ENCODE measurements at regions not wholly inside any gene's neighbourhood (a gene's known extent, or its start where the extent isn't known, plus 50 kb on each side); places are given as distances from the start of the nearest gene placed in this dataset.
"Not testable (repeated sequence)": the region's sequence is repeated elsewhere in the genome, so short reads cannot be mapped to it uniquely, and the experiment has no call there.

GRCh38 chr6:135555550-135555949 lies 58.0 kb upstream of the AHI1 start:
- H4K20me1 ChIP-seq (ENCODE audit: insufficient read depth, low read length), result no peaks in the 10 kb centered on the region
- H3K36me3 ChIP-seq (ENCODE audit: insufficient read depth, low read length), result no peaks in the 10 kb centered on the region
- DNase-seq (ENCODE audit: insufficient read length, low spot score, missing footprints), result no peak
- H3K79me2 ChIP-seq (ENCODE audit: insufficient read depth, low read length), result no peaks in the 10 kb centered on the region
- no peak for TF ChIP-seq CTCF (IDR thresholded peaks at IDR 0.05; ENCODE audit: extremely low read depth, low read depth, low read length)
- H3K4me3 ChIP-seq (ENCODE audit: insufficient read depth, low read length), result no peak overlapping the region
- H2AFZ ChIP-seq (ENCODE audit: low read length), result no peak overlapping the region
- H3K9me3 ChIP-seq (ENCODE audit: low read depth, low read length), result no peaks in the 10 kb centered on the region
- H3K27ac ChIP-seq (ENCODE audit: low read depth, low read length), result no peak overlapping the region
- no peaks in the 10 kb centered on the region for H3K4me1 ChIP-seq (ENCODE audit: insufficient read depth, low read length)
- H3K4me2 ChIP-seq (ENCODE audit: insufficient read depth, low read length), result no peak overlapping the region
- no peaks in the 10 kb centered on the region for H3K27me3 ChIP-seq (ENCODE audit: insufficient read depth, low read length)

DNA sequence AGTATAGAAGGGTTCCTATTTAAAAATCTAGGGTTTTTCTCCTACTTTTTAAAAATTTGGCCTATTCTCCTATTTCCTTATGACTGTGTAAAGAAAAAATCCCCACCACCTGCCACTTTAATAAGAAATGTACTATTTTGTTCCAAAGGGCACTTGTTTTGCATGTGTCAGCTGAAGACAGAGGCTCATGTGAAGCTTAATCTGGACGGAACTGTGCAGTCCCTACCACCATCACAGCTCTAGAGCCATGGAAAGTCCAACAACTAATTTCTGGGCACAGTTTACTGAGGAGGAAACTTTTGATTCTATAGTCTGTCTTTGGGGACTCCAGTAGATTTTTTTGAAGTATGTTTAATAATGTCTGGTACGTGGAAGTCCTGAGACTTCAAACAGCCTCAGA lies 60.0 kb upstream of the AHI1 start:
- H3K79me2 ChIP-seq (ENCODE audit: insufficient read depth, low read length), result no peaks in the 10 kb centered on the region
- H3K27ac ChIP-seq (ENCODE audit: low read depth, low read length), result no peak overlapping the region
- no peak overlapping the region for H2AFZ ChIP-seq (ENCODE audit: low read length)
- no peak overlapping the region for H3K4me3 ChIP-seq (ENCODE audit: insufficient read depth, low read length)
- TF ChIP-seq CTCF (IDR thresholded peaks at IDR 0.05; ENCODE audit: extremely low read depth, low read depth, low read length), result no peak
- H3K4me2 ChIP-seq (ENCODE audit: insufficient read depth, low read length), result no peak overlapping the region
- H3K27me3 ChIP-seq (ENCODE audit: insufficient read depth, low read length), result no peaks in the 10 kb centered on the region
- no peak for DNase-seq (ENCODE audit: insufficient read length, low spot score, missing footprints)
- H3K36me3 ChIP-seq (ENCODE audit: insufficient read depth, low read length), result no peaks in the 10 kb centered on the region
- no peaks in the 10 kb centered on the region for H3K4me1 ChIP-seq (ENCODE audit: insufficient read depth, low read length)
- no peaks in the 10 kb centered on the region for H3K9me3 ChIP-seq (ENCODE audit: low read depth, low read length)
- H4K20me1 ChIP-seq (ENCODE audit: insufficient read depth, low read length), result no peaks in the 10 kb centered on the region

DNA sequence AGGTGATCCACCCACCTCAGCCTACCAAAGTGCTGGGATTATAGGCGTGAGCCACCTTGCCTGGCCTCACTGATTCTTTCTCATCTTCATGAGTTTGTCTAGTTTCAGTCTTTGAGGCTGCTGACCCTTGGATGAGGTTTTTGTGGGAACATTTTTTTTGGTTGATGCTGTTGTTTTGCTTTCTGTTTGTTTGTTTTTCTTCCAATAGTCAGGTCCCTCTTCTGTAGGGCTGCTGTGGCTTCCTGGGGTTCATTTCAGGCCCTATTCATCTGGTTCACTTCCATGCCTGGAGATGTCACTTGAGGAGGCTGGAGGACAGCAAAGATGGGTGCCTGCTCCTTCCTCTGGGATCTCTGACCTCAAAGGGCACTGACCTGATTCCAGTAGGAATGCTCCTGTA lies 68.1 kb upstream of the AHI1 start:
- not testable (repeated sequence) for H4K20me1 ChIP-seq (ENCODE audit: insufficient read depth, low read length); H3K4me2 ChIP-seq (ENCODE audit: insufficient read depth, low read length); H3K27ac ChIP-seq (ENCODE audit: low read depth, low read length); H3K4me3 ChIP-seq (ENCODE audit: insufficient read depth, low read length); H3K9me3 ChIP-seq (ENCODE audit: low read depth, low read length); H3K27me3 ChIP-seq (ENCODE audit: insufficient read depth, low read length); H3K36me3 ChIP-seq (ENCODE audit: insufficient read depth, low read length); H2AFZ ChIP-seq (ENCODE audit: low read length); DNase-seq (ENCODE audit: insufficient read length, low spot score, missing footprints); H3K79me2 ChIP-seq (ENCODE audit: insufficient read depth, low read length)
- peaks cover 15% of the 10 kb centered on the region for H3K4me1 ChIP-seq (ENCODE audit: insufficient read depth, low read length)

DNA sequence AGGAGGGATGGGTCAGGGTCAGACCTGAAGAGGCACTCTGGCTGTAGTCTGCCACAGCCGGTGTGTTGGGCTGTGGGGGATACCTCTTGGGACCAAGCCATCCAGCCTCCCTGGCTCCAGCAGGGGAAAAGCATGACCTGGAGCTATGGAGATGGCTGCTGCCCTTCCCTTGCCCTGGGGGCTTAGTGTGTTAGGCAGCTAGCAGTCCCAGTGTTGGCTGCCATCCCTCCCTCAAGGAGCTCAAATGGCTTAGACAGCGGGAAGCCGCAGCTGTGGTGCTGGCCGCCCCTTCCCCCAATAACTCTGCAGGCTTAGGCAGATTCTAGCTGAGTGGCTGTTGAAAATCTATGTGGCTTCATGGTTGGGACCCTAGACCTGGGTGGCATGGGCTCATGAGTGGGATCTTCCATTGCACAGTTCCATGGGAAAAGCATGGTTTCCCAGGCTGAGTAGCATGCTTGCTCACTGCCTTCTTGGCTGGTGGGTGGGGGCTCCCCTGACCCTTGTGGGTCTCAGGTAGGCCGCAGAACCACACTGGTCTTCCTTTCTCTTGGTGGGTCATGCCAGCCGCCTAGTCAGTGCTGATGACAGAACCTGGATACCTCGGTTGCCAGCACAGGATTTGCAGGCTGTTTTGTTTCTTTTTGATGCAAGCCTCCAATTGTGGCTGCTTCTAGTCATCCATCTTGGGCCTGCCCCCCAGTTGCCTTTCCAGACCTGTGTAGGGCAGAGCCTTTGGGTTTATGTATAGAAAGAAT lies 69.0 kb upstream of the AHI1 start:
- Histone ChIP-seq H3K4me2 (ENCODE audit: insufficient read depth, low read length) (no peak overlapping the region), H3K27ac (ENCODE audit: low read depth, low read length) (no peak overlapping the region), H3K4me1 (ENCODE audit: insufficient read depth, low read length) (peaks cover 15% of the 10 kb centered on the region), H4K20me1 (ENCODE audit: insufficient read depth, low read length) (no peaks in the 10 kb centered on the region), H3K9me3 (ENCODE audit: low read depth, low read length) (no peaks in the 10 kb centered on the region), H3K36me3 (ENCODE audit: insufficient read depth, low read length) (no peaks in the 10 kb centered on the region), H3K27me3 (ENCODE audit: insufficient read depth, low read length) (no peaks in the 10 kb centered on the region), H3K79me2 (ENCODE audit: insufficient read depth, low read length) (no peaks in the 10 kb centered on the region), H2AFZ (ENCODE audit: low read length) (no peak overlapping the region), H3K4me3 (ENCODE audit: insufficient read depth, low read length) (no peak overlapping the region)
- DNase-seq (ENCODE audit: insufficient read length, low spot score, missing footprints), result no peak
- TF ChIP-seq CTCF (IDR thresholded peaks at IDR 0.05; ENCODE audit: extremely low read depth, low read depth, low read length), result no peak
